Liver (tissue), 3 donors: ENCODE measurements at regions not wholly inside any gene's neighbourhood (a gene's known extent, or its start where the extent isn't known, plus 50 kb on each side); places are given as distances from the start of the nearest gene placed in this dataset.

ENCODE experiments used
- FOXA1 ChIP-seq: IDR thresholded peaks from 2 replicates; pipeline ENCODE4 v1.6.1; 2016; ENCODE audit warnings: antibody characterized with exemption
- GABPA ChIP-seq, 2 donors: IDR thresholded peaks in 1 of 2; conservative IDR thresholded peaks in 1 of 2; 2 replicates each; pipeline ENCODE4 v1.6.1; 2016; ENCODE audit warnings: antibody characterized with exemption in 2 of 2, mild to moderate bottlenecking in 1 of 2, moderate library complexity in 1 of 2
- HNF4A ChIP-seq, 2 donors: conservative IDR thresholded peaks; 2 replicates each; pipeline ENCODE4 v1.6.1; 2016; ENCODE audit warnings: antibody characterized with exemption in 2 of 2, mild to moderate bottlenecking in 2 of 2
- JUND ChIP-seq, 2 donors: IDR thresholded peaks; 2 replicates each; pipeline ENCODE4 v1.6.1; 2016; ENCODE audit warnings: antibody characterized with exemption in 2 of 2
- RAD21 ChIP-seq, 2 donors: IDR thresholded peaks; 2 replicates each; pipeline ENCODE4 v1.6.1; 2016; ENCODE audit warnings: antibody characterized with exemption in 2 of 2, mild to moderate bottlenecking in 2 of 2
- SP1 ChIP-seq: IDR thresholded peaks from 2 replicates; pipeline ENCODE4 v1.6.1; 2018; ENCODE audit warnings: antibody characterized with exemption, mild to moderate bottlenecking
- TAF1 ChIP-seq: conservative IDR thresholded peaks from 2 replicates; pipeline ENCODE4 v1.6.1; 2016; ENCODE audit warnings: antibody characterized with exemption, mild to moderate bottlenecking
- YY1 ChIP-seq: IDR thresholded peaks from 2 replicates; pipeline ENCODE4 v1.6.1; 2016; ENCODE audit warnings: antibody characterized with exemption, mild to moderate bottlenecking
- TF ChIP-seq, protein P1 (sequence below): fragments of 150-350 bp; IDR thresholded peaks from 2 replicates; pipeline ENCODE4 v1.5.1; 2017; ENCODE audit warnings: improper control_type of control experiment, low read depth, low read length; ENCODE audit not compliant: missing input control
- TF ChIP-seq, protein P2 (sequence below): IDR thresholded peaks from 2 replicates; pipeline ENCODE4 v1.6.1; 2016; ENCODE audit warnings: antibody characterized with exemption, mild to moderate bottlenecking
- TF ChIP-seq, protein P3 (sequence below): IDR thresholded peaks from 2 replicates; pipeline ENCODE4 v1.6.1; 2016; ENCODE audit warnings: antibody characterized with exemption
- donor health status: healthy.
- donor health status: healthy.

DNA sequence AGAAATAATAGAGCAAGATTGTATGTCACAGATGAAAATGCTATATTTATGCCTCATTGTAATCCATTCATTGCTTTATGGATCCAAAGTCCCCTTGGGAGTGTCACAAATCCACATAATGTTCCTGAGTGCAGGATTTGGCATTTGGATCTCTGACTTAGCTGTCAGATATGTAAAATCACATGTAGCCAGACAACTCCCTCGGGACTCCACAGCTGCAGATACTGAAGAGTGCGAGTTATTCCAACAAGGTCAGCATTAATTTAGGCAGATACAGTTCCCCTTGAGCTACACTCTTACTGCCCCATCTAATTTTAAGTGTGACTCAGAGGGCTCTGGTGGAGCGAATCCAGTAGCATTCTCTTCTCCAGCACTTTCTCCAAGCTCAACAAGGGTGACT is 433.2 kb downstream of the CD83 start:
- TF ChIP-seq, protein P1, sequence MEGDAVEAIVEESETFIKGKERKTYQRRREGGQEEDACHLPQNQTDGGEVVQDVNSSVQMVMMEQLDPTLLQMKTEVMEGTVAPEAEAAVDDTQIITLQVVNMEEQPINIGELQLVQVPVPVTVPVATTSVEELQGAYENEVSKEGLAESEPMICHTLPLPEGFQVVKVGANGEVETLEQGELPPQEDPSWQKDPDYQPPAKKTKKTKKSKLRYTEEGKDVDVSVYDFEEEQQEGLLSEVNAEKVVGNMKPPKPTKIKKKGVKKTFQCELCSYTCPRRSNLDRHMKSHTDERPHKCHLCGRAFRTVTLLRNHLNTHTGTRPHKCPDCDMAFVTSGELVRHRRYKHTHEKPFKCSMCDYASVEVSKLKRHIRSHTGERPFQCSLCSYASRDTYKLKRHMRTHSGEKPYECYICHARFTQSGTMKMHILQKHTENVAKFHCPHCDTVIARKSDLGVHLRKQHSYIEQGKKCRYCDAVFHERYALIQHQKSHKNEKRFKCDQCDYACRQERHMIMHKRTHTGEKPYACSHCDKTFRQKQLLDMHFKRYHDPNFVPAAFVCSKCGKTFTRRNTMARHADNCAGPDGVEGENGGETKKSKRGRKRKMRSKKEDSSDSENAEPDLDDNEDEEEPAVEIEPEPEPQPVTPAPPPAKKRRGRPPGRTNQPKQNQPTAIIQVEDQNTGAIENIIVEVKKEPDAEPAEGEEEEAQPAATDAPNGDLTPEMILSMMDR, result no peak
- TF ChIP-seq, protein P2, sequence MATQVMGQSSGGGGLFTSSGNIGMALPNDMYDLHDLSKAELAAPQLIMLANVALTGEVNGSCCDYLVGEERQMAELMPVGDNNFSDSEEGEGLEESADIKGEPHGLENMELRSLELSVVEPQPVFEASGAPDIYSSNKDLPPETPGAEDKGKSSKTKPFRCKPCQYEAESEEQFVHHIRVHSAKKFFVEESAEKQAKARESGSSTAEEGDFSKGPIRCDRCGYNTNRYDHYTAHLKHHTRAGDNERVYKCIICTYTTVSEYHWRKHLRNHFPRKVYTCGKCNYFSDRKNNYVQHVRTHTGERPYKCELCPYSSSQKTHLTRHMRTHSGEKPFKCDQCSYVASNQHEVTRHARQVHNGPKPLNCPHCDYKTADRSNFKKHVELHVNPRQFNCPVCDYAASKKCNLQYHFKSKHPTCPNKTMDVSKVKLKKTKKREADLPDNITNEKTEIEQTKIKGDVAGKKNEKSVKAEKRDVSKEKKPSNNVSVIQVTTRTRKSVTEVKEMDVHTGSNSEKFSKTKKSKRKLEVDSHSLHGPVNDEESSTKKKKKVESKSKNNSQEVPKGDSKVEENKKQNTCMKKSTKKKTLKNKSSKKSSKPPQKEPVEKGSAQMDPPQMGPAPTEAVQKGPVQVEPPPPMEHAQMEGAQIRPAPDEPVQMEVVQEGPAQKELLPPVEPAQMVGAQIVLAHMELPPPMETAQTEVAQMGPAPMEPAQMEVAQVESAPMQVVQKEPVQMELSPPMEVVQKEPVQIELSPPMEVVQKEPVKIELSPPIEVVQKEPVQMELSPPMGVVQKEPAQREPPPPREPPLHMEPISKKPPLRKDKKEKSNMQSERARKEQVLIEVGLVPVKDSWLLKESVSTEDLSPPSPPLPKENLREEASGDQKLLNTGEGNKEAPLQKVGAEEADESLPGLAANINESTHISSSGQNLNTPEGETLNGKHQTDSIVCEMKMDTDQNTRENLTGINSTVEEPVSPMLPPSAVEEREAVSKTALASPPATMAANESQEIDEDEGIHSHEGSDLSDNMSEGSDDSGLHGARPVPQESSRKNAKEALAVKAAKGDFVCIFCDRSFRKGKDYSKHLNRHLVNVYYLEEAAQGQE, result no peak
- TF ChIP-seq, protein P3, sequence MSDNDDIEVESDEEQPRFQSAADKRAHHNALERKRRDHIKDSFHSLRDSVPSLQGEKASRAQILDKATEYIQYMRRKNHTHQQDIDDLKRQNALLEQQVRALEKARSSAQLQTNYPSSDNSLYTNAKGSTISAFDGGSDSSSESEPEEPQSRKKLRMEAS, result no peak
- TF ChIP-seq RAD21 (IDR thresholded peaks at IDR 0.05), result no peak
- TF ChIP-seq TAF1, result no peak
- TF ChIP-seq HNF4A (conservative IDR thresholded peaks at IDR 0.05), result no peak
- TF ChIP-seq YY1, result no peak
- no peak for TF ChIP-seq GABPA (IDR thresholded peaks at IDR 0.05 in 1 of 2, conservative IDR thresholded peaks at IDR 0.05 in 1 of 2)
- no peak for TF ChIP-seq SP1
- TF ChIP-seq FOXA1, result no peak
- TF ChIP-seq JUND (IDR thresholded peaks at IDR 0.05), result no peak
